ENCODE measurements at regions not wholly inside any gene's neighbourhood (a gene's known extent, or its start where the extent isn't known, plus 50 kb on each side); places are given as distances from the start of the nearest gene placed in this dataset.

DNA sequence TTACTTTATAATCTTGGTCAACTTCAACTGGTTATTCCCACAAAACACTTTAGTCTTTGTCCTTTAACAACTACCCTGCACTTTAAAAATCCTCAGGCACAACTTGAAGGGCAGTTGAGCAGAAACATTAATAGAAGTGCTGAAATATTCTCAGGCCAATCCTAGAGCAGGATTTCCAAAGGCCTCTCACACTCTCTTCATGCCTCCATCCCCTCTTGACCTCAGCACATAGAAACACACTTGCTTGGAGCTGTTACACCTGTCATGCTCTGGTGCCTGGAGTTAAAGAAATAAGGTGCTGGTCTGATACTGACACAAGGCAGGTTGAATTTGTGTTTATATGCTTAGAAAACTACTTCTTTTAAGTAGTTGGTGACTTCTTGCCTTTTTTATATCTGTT, 618.8 kb upstream of the POU3F2 start:
- no peaks in the 10 kb centered on the region for H3K9me3 ChIP-seq (ENCODE audit: control insufficient read depth, low read length)
- no peak overlapping the region for H3K4me3 ChIP-seq (ENCODE audit: insufficient read depth, low read depth, low read length)
- H3K4me1 ChIP-seq (ENCODE audit: control insufficient read depth, insufficient read depth, low read length), result no peaks in the 10 kb centered on the region
- H3K36me3 ChIP-seq (ENCODE audit: control insufficient read depth, insufficient read depth, low read length), result no peaks in the 10 kb centered on the region
- H3K27me3 ChIP-seq (ENCODE audit: control insufficient read depth, insufficient read depth, low read length, poor library complexity, severe bottlenecking), result no peaks in the 10 kb centered on the region
- H3K27ac ChIP-seq (ENCODE audit: insufficient read depth, low read depth, low read length, poor library complexity, severe bottlenecking), result no peak overlapping the region

DNA sequence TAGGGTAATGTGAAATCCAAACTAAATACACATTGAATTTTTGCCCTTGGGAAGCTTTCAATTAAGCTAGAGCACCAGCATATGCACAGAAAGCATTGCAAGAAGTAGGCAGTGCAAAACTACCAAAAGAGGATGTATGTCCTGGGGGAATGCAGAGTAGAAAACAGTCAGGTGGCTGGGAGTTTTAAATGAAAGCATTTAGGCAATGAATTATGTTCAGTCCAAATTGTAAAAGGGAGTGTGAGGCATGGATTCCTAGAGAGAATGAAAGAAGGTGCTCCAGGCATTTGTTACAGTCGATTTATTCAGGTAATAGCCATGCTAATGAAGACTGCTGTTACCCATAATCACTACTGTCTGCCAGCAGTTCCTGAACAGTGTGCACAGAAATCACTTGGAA, 604.1 kb upstream of the POU3F2 start:
- WGBS, 2 experiments, result 74 to 84% methylated on average over 1 of the region's 1 CpG
- Histone ChIP-seq H3K4me3 (ENCODE audit: insufficient read depth, low read depth, low read length) (no peak overlapping the region), H3K27ac (ENCODE audit: insufficient read depth, low read depth, low read length, poor library complexity, severe bottlenecking) (no peak overlapping the region), H3K9me3 (ENCODE audit: control insufficient read depth, low read length) (no peaks in the 10 kb centered on the region), H3K4me1 (ENCODE audit: control insufficient read depth, insufficient read depth, low read length) (no peaks in the 10 kb centered on the region), H3K36me3 (ENCODE audit: control insufficient read depth, insufficient read depth, low read length) (no peaks in the 10 kb centered on the region), H3K27me3 (ENCODE audit: control insufficient read depth, insufficient read depth, low read length, poor library complexity, severe bottlenecking) (no peaks in the 10 kb centered on the region)

DNA sequence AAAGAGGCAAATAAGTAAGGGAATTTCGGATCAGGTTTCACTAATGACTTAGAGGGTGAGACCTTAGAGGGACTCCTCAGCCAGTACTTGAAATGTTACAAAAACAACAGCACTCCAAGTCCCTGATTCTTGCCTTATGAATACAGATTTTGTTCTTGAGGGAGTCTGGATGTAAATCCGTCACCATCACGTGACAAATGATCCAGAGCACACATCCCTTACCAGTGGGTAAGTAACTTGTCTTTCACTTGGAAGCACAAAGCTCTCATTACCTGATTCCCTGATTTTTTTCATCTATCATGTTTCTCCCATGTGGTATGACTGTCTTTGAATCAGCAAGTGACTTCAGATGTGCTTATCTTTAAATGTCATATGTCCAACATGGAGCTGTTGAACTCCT, 595.3 kb upstream of the POU3F2 start:
- WGBS, 2 experiments, result 91 to 95% methylated on average over 3 of the region's 3 CpGs
- Histone ChIP-seq H3K4me3 (ENCODE audit: insufficient read depth, low read depth, low read length) (no peak overlapping the region), H3K36me3 (ENCODE audit: control insufficient read depth, insufficient read depth, low read length) (no peaks in the 10 kb centered on the region), H3K4me1 (ENCODE audit: control insufficient read depth, insufficient read depth, low read length) (no peaks in the 10 kb centered on the region), H3K9me3 (ENCODE audit: control insufficient read depth, low read length) (no peaks in the 10 kb centered on the region), H3K27me3 (ENCODE audit: control insufficient read depth, insufficient read depth, low read length, poor library complexity, severe bottlenecking) (no peaks in the 10 kb centered on the region), H3K27ac (ENCODE audit: insufficient read depth, low read depth, low read length, poor library complexity, severe bottlenecking) (no peak overlapping the region)

DNA sequence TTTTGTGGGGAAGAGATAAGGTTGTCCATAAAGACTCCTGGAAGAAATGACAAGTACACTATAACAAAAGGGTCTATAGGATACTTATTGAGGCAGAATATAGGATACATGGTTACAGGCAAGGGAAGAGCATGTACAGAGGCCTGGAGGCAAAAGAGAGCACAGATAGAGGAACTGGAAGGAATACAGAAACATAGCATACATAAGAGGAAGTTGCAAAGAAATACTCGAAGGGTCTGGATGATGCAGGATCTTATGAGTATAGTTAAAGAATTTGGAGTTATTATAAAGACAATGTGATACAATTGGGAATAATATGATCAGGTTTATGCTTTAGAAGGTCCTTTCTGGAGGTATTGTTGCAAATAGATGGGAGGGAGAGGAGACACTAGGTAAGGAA, 592.7 kb upstream of the POU3F2 start:
- WGBS, 2 experiments, result 95% methylated on average over 1 of the region's 1 CpG
- no peaks in the 10 kb centered on the region for H3K36me3 ChIP-seq (ENCODE audit: control insufficient read depth, insufficient read depth, low read length)
- no peaks in the 10 kb centered on the region for H3K9me3 ChIP-seq (ENCODE audit: control insufficient read depth, low read length)
- H3K27ac ChIP-seq (ENCODE audit: insufficient read depth, low read depth, low read length, poor library complexity, severe bottlenecking), result no peak overlapping the region
- H3K27me3 ChIP-seq (ENCODE audit: control insufficient read depth, insufficient read depth, low read length, poor library complexity, severe bottlenecking), result no peaks in the 10 kb centered on the region
- H3K4me1 ChIP-seq (ENCODE audit: control insufficient read depth, insufficient read depth, low read length), result no peaks in the 10 kb centered on the region
- H3K4me3 ChIP-seq (ENCODE audit: insufficient read depth, low read depth, low read length), result no peak overlapping the region

DNA sequence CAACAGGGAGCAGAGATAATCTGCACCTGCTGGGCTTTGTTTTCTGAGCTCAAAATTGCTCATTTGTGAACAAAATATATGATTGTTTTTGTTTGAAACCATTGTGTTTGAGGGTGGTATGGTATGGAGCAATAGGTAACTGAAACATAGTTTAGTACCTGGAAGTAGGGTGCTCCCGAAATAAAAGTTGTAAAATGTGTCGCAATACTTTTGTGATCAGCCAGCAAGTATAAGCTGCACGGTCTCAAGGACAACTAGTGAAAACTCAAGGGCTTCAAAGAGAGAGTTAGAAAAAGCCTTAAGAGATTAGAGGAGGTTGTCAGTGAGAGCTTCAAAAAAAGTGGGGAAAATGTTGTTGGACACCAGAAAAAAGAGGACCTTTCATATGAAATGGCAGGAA, 579.8 kb upstream of the POU3F2 start:
- Histone ChIP-seq H3K4me1 (ENCODE audit: control insufficient read depth, insufficient read depth, low read length) (no peaks in the 10 kb centered on the region), H3K4me3 (ENCODE audit: insufficient read depth, low read depth, low read length) (no peak overlapping the region), H3K9me3 (ENCODE audit: control insufficient read depth, low read length) (no peaks in the 10 kb centered on the region), H3K27me3 (ENCODE audit: control insufficient read depth, insufficient read depth, low read length, poor library complexity, severe bottlenecking) (no peaks in the 10 kb centered on the region), H3K36me3 (ENCODE audit: control insufficient read depth, insufficient read depth, low read length) (no peaks in the 10 kb centered on the region), H3K27ac (ENCODE audit: insufficient read depth, low read depth, low read length, poor library complexity, severe bottlenecking) (no peak overlapping the region)
- 96 to 97% methylated on average over 3 of the region's 3 CpGs for WGBS, 2 experiments

DNA sequence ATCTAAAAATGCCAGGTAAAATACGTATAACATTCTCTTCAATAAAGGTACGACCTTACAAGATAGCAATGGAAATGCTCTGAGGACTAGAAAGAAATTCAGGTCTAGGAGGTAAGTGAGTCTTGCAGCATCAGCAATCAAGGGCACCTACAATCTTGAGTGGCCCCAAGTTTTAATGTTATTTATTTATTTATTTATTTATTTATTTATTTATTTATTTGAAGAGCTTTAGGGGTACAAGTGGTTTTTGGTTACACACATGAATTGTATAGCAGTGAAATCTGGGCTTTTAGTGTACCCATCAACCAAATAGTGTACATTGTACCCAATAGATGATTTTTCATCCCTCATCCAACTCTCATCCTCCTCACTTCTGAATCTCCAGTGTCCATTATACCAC, 574.0 kb upstream of the POU3F2 start:
- Histone ChIP-seq H3K4me3 (ENCODE audit: insufficient read depth, low read depth, low read length) (no peak overlapping the region), H3K4me1 (ENCODE audit: control insufficient read depth, insufficient read depth, low read length) (no peaks in the 10 kb centered on the region), H3K9me3 (ENCODE audit: control insufficient read depth, low read length) (no peaks in the 10 kb centered on the region), H3K36me3 (ENCODE audit: control insufficient read depth, insufficient read depth, low read length) (no peaks in the 10 kb centered on the region), H3K27ac (ENCODE audit: insufficient read depth, low read depth, low read length, poor library complexity, severe bottlenecking) (no peak overlapping the region), H3K27me3 (ENCODE audit: control insufficient read depth, insufficient read depth, low read length, poor library complexity, severe bottlenecking) (no peaks in the 10 kb centered on the region)
- 81 to 96% methylated on average over 2 of the region's 2 CpGs for WGBS, 2 experiments

DNA sequence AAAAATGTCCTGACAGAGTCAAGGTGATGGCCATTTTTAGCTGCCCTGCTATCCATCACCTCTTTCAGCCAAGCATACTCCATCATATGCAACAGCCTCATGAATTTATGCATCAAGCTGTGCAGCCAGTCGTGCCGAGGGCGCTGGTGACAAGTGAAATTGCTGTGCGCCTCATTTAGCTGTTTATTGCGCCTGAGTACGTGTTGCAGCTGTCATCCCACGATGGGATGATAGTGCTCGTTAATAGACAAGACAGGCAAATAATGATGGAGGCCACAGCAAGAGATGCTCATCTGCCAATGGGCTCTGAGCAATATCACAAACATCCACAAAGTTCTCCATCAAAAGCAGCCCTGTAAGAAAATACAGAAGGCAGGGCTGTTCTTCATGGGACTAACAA, 562.3 kb upstream of the POU3F2 start:
- H3K4me1 ChIP-seq (ENCODE audit: control insufficient read depth, insufficient read depth, low read length), result no peaks in the 10 kb centered on the region
- no peak overlapping the region for H3K4me3 ChIP-seq (ENCODE audit: insufficient read depth, low read depth, low read length)
- 94 to 96% methylated on average over 8 of the region's 8 CpGs for WGBS, 2 experiments
- H3K27me3 ChIP-seq (ENCODE audit: control insufficient read depth, insufficient read depth, low read length, poor library complexity, severe bottlenecking), result no peaks in the 10 kb centered on the region
- H3K36me3 ChIP-seq (ENCODE audit: control insufficient read depth, insufficient read depth, low read length), result no peaks in the 10 kb centered on the region
- H3K27ac ChIP-seq (ENCODE audit: insufficient read depth, low read depth, low read length, poor library complexity, severe bottlenecking), result no peak overlapping the region
- H3K9me3 ChIP-seq (ENCODE audit: control insufficient read depth, low read length), result no peaks in the 10 kb centered on the region

DNA sequence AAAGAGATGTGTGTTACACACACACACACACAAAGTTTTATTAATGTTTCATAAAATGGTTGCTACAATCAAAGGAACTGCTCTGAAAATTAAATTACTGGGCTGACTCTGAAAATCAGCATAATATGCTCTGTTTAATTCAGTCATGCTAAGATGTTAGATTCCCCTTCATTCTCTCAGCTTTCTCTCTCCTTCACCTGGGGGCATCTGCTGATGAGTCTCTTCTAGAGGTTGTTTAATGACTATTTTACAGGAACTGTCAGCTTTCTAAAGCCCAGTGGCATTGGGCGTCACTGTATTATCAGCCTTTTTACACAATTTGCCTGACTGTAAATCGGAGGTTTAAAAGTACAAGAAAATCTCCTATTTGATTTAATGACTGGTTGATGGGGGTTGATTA, 559.7 kb upstream of the POU3F2 start:
- Histone ChIP-seq H3K27ac (ENCODE audit: insufficient read depth, low read depth, low read length, poor library complexity, severe bottlenecking) (no peak overlapping the region), H3K36me3 (ENCODE audit: control insufficient read depth, insufficient read depth, low read length) (no peaks in the 10 kb centered on the region), H3K4me3 (ENCODE audit: insufficient read depth, low read depth, low read length) (no peak overlapping the region), H3K27me3 (ENCODE audit: control insufficient read depth, insufficient read depth, low read length, poor library complexity, severe bottlenecking) (no peaks in the 10 kb centered on the region), H3K9me3 (ENCODE audit: control insufficient read depth, low read length) (no peaks in the 10 kb centered on the region), H3K4me1 (ENCODE audit: control insufficient read depth, insufficient read depth, low read length) (no peaks in the 10 kb centered on the region)
- WGBS, 2 experiments, result 47% methylated on average over 2 of the region's 2 CpGs; no CpG with 5 or more reads in 1 of the 2 experiments

DNA sequence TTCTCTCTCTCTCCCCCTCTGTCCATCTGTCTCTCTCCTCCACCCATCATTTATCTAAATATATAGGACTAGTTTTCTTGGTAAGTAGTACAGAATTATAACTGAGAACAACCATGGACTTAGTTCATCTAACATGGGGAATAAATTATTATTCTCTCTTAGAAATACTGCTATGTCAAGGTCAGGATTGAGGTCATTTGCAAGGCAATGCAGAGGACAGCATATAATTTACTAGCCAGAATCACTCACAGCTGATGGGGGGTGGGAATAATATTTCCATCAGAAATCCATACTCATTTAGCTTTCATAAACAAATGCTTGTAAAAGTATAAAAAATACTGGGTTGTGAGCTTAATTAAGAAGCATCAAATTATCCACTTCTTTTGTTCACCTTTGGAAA, 553.9 kb upstream of the POU3F2 start:
- Histone ChIP-seq H3K9me3 (ENCODE audit: control insufficient read depth, low read length) (no peaks in the 10 kb centered on the region), H3K27me3 (ENCODE audit: control insufficient read depth, insufficient read depth, low read length, poor library complexity, severe bottlenecking) (no peaks in the 10 kb centered on the region), H3K4me1 (ENCODE audit: control insufficient read depth, insufficient read depth, low read length) (no peaks in the 10 kb centered on the region), H3K27ac (ENCODE audit: insufficient read depth, low read depth, low read length, poor library complexity, severe bottlenecking) (no peak overlapping the region), H3K4me3 (ENCODE audit: insufficient read depth, low read depth, low read length) (no peak overlapping the region), H3K36me3 (ENCODE audit: control insufficient read depth, insufficient read depth, low read length) (no peaks in the 10 kb centered on the region)

DNA sequence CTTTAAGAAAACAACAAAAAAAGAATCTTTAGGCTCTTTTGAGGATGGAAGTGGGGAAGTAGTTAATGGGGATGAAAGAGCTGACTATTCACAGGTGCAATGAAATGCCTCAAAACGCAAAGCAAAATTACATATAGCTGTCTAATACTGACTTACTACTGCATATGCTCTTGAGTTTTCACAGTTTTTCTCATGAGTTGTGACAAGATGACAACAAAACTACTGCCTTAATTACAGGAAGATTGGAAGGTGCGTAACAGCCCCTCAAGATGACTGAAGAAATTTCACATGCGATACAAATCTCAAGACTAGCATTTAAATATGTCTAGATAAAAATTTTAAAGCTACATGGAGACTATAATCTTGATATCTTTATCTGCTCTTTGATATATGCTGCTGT, 547.8 kb upstream of the POU3F2 start:
- Histone ChIP-seq H3K27ac (ENCODE audit: insufficient read depth, low read depth, low read length, poor library complexity, severe bottlenecking) (no peak overlapping the region), H3K36me3 (ENCODE audit: control insufficient read depth, insufficient read depth, low read length) (no peaks in the 10 kb centered on the region), H3K27me3 (ENCODE audit: control insufficient read depth, insufficient read depth, low read length, poor library complexity, severe bottlenecking) (no peaks in the 10 kb centered on the region), H3K9me3 (ENCODE audit: control insufficient read depth, low read length) (no peaks in the 10 kb centered on the region), H3K4me3 (ENCODE audit: insufficient read depth, low read depth, low read length) (no peak overlapping the region), H3K4me1 (ENCODE audit: control insufficient read depth, insufficient read depth, low read length) (no peaks in the 10 kb centered on the region)
- WGBS, 2 experiments, result 97 to 100% methylated on average over 2 of the region's 3 CpGs

DNA sequence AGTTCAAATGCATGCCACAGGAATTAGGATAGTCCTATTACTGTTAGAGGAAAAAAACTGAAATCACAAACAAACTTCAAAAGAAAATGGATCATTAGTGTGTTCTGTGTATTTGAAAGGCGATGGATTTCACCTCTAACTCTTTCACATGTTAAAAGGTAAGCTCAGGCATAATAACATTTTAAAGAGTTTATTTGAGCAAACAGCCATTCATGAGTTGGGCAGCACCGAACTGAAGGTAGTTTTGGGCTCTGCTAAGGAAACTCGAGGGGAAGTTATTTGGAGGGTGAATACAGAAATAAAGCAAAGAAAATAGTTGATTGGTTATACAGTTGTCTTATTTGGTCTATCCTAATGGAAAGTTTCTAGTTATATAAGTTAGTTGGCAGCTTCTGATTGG, 546.5 kb upstream of the POU3F2 start:
- Histone ChIP-seq H3K36me3 (ENCODE audit: control insufficient read depth, insufficient read depth, low read length) (no peaks in the 10 kb centered on the region), H3K27me3 (ENCODE audit: control insufficient read depth, insufficient read depth, low read length, poor library complexity, severe bottlenecking) (no peaks in the 10 kb centered on the region), H3K27ac (ENCODE audit: insufficient read depth, low read depth, low read length, poor library complexity, severe bottlenecking) (no peak overlapping the region), H3K9me3 (ENCODE audit: control insufficient read depth, low read length) (no peaks in the 10 kb centered on the region), H3K4me3 (ENCODE audit: insufficient read depth, low read depth, low read length) (no peak overlapping the region), H3K4me1 (ENCODE audit: control insufficient read depth, insufficient read depth, low read length) (no peaks in the 10 kb centered on the region)
- 95% methylated on average over 2 to 3 of the region's 3 CpGs for WGBS, 2 experiments

Data from ectodermal cell (in vitro differentiated cells).